ENCODE measurements at regions not wholly inside any gene's neighbourhood (a gene's known extent, or its start where the extent isn't known, plus 50 kb on each side); places are given as distances from the start of the nearest gene placed in this dataset.

DNA sequence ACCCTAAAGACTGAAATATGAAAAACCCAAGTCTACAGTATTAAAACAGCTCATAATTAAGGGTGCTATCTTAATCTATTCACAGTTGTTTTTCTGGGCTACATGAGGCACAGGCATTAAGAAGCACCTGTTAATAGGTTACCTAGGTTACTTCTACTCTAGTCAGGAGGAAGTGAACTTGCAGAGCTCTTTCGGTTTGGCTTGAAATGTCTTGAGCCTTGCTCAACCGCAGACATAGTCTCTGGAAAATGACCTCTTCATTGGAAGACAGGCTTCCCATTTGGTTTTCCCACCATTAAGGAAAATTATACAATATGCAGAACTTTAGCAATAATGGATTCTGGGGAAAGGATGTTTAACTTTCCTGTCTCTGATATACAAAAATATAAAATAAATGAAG is 142.3 kb upstream of the KCNJ3 start:
- H3K4me1 ChIP-seq (ENCODE audit: control insufficient read depth in 1 of 2, insufficient read depth in 2 of 2, low read length in 2 of 2) = no peaks in the 10 kb centered on the region
- Mint-ChIP-seq H3K36me3 (no peaks in the 10 kb centered on the region), H3K9me3 (peaks cover 0 to 6% (median 2%) of the 10 kb centered on the region in 7 donors), H3K27ac (no peak overlapping the region), H3K27me3 (ENCODE audit: low read depth in 3 of 3) (no peaks in the 10 kb centered on the region), H3K4me3 (no peak overlapping the region), H3K4me1 (no peaks in the 10 kb centered on the region)
- no peak overlapping the region for H3K4me2 ChIP-seq (replicated peaks; ENCODE audit: extremely low read depth, low read length, poor library complexity, severe bottlenecking)
- H3K36me3 ChIP-seq (replicated peaks in 1 of 2; ENCODE audit: control insufficient read depth in 1 of 2, insufficient read depth in 2 of 2, low read length in 2 of 2) = no peaks in the 10 kb centered on the region
- no peaks in the 10 kb centered on the region for H3K9me3 ChIP-seq (replicated peaks in 1 of 2; ENCODE audit: control insufficient read depth in 1 of 2, insufficient read depth in 1 of 2, low read length in 2 of 2)
- TF ChIP-seq, protein P1, sequence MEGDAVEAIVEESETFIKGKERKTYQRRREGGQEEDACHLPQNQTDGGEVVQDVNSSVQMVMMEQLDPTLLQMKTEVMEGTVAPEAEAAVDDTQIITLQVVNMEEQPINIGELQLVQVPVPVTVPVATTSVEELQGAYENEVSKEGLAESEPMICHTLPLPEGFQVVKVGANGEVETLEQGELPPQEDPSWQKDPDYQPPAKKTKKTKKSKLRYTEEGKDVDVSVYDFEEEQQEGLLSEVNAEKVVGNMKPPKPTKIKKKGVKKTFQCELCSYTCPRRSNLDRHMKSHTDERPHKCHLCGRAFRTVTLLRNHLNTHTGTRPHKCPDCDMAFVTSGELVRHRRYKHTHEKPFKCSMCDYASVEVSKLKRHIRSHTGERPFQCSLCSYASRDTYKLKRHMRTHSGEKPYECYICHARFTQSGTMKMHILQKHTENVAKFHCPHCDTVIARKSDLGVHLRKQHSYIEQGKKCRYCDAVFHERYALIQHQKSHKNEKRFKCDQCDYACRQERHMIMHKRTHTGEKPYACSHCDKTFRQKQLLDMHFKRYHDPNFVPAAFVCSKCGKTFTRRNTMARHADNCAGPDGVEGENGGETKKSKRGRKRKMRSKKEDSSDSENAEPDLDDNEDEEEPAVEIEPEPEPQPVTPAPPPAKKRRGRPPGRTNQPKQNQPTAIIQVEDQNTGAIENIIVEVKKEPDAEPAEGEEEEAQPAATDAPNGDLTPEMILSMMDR (IDR thresholded peaks at IDR 0.05) = no peak
- H3K9ac ChIP-seq (ENCODE audit: insufficient read depth, low read length, poor library complexity, severe bottlenecking) = no peak overlapping the region
- no peak overlapping the region for H3K27ac ChIP-seq (ENCODE audit: low read depth in 1 of 2, low read length in 2 of 2)
- no peaks in the 10 kb centered on the region for H3K79me2 ChIP-seq (ENCODE audit: insufficient read depth, low read length)
- intact Hi-C loops (cut with micrococcal nuclease) = no loop called here
- WGBS (ENCODE audit: insufficient coverage) = no CpG with 5 or more reads among the region's 2 CpGs
- DNase-seq = no peak
- no peak overlapping the region for H3K4me3 ChIP-seq (replicated peaks in 1 of 3; ENCODE audit: low read depth in 2 of 3, low read length in 3 of 3)
- H4K20me1 ChIP-seq (ENCODE audit: insufficient read depth, low read length) = no peaks in the 10 kb centered on the region
- no peaks in the 10 kb centered on the region for H3K27me3 ChIP-seq (ENCODE audit: control insufficient read depth in 2 of 2, insufficient read depth in 2 of 2, low read length in 2 of 2)
- H2AFZ ChIP-seq (ENCODE audit: insufficient read depth, low read depth, low read length, poor library complexity, severe bottlenecking) = no peak overlapping the region

DNA sequence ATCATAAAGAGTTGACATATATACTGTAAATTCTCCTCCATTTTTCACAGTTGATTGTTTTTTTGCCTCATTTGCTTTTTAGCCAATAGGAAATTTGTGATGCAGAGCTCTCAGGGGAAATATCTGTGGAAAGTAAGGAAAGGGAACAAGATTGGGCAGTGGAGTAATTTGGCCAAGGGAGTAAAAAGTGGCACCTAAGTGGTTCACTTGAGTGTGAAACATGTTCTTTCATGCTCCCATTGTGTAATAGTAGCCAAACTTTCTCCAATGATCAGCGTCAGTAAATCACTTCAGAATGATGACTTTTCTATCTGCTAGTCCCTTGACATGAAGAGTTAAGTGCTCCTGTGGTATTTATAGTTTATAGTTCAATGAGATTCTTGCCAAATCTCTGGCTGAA is 141.9 kb upstream of the KCNJ3 start:
- no peaks in the 10 kb centered on the region for H3K36me3 Mint-ChIP-seq
- no peaks in the 10 kb centered on the region for H3K4me1 Mint-ChIP-seq
- peaks cover 0 to 4% (median 0%) of the 10 kb centered on the region in 7 donors for H3K9me3 Mint-ChIP-seq
- DNase-seq = no peak
- H3K27ac Mint-ChIP-seq = no peak overlapping the region
- Histone ChIP-seq H3K36me3 (replicated peaks in 1 of 2; ENCODE audit: control insufficient read depth in 1 of 2, insufficient read depth in 2 of 2, low read length in 2 of 2) (no peaks in the 10 kb centered on the region), H3K9ac (ENCODE audit: insufficient read depth, low read length, poor library complexity, severe bottlenecking) (no peak overlapping the region), H2AFZ (ENCODE audit: insufficient read depth, low read depth, low read length, poor library complexity, severe bottlenecking) (no peak overlapping the region), H3K4me2 (replicated peaks; ENCODE audit: extremely low read depth, low read length, poor library complexity, severe bottlenecking) (no peak overlapping the region), H4K20me1 (ENCODE audit: insufficient read depth, low read length) (no peaks in the 10 kb centered on the region), H3K27me3 (ENCODE audit: control insufficient read depth in 2 of 2, insufficient read depth in 2 of 2, low read length in 2 of 2) (no peaks in the 10 kb centered on the region), H3K4me1 (ENCODE audit: control insufficient read depth in 1 of 2, insufficient read depth in 2 of 2, low read length in 2 of 2) (no peaks in the 10 kb centered on the region), H3K79me2 (ENCODE audit: insufficient read depth, low read length) (no peaks in the 10 kb centered on the region), H3K27ac (ENCODE audit: low read depth in 1 of 2, low read length in 2 of 2) (no peak overlapping the region), H3K9me3 (replicated peaks in 1 of 2; ENCODE audit: control insufficient read depth in 1 of 2, insufficient read depth in 1 of 2, low read length in 2 of 2) (no peaks in the 10 kb centered on the region), H3K4me3 (replicated peaks in 1 of 3; ENCODE audit: low read depth in 2 of 3, low read length in 3 of 3) (no peak overlapping the region)
- no peak overlapping the region for H3K4me3 Mint-ChIP-seq
- TF ChIP-seq, protein P1 (IDR thresholded peaks at IDR 0.05) = no peak
- intact Hi-C loops (cut with micrococcal nuclease) = no loop called here
- WGBS (ENCODE audit: insufficient coverage) = no CpG with 5 or more reads among the region's 1 CpG
- no peaks in the 10 kb centered on the region for H3K27me3 Mint-ChIP-seq (ENCODE audit: low read depth in 3 of 3)
